ENCODE measurements at regions not wholly inside any gene's neighbourhood (a gene's known extent, or its start where the extent isn't known, plus 50 kb on each side); places are given as distances from the start of the nearest gene placed in this dataset.

DNA sequence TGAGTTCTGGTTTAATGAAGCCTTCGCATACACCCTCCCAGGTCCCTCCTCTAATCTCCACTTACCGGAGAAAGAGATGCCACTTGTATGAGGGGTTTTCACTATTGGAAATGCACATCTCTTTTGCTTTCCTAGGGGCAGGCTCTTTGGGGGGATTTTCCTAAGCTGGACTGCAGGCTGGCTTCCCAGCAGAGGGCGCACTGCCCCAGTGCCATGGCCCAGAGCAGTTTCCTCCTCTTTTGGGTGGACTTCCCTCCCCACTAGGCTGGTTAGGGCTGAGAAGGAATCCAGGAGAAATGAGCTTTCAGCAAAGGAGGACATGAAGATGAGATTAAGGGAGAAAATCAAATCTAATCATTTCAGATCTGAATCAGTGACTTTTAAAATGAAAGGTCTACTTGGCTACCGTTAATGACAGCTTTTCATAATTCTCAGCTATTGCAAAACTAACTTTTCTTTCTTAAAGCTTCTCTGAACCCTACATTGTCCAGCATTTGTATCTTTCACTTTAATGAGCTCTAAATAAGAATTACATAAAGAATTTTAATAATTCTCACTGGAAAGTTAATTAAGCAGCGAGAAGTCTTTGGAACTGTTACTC is 784.1 kb upstream of the FANCL start:
- TF ChIP-seq POLR2A (IDR thresholded peaks at IDR 0.05; ENCODE audit: low read length) (no peak), GATA1 (IDR thresholded peaks at IDR 0.05; ENCODE audit: low read depth, low read length) (no peak)
